OCI-LY3 (cell line): ENCODE measurements at regions not wholly inside any gene's neighbourhood (a gene's known extent, or its start where the extent isn't known, plus 50 kb on each side); places are given as distances from the start of the nearest gene placed in this dataset.
A peak's percentile ranks its signal among the peaks of the same experiment; 100 is the strongest.

Experiments used
- H2AFZ ChIP-seq: fragments of 200-600, 300-600 bp; shearing (Covaris generic); 2 replicates; pipeline ENCODE4 v1.6.0; 2014; ENCODE audit warnings: antibody characterized with exemption, low read depth, low read length
- H3K27ac ChIP-seq: fragments of 200-600, 300-600 bp; sonication (generic); 2 replicates; pipeline ENCODE4 v1.5.1; 2014; ENCODE audit warnings: mild to moderate bottlenecking, low read length, moderate library complexity, mixed read lengths
- H3K27me3 ChIP-seq: fragments of 200-600, 300-600 bp; sonication (generic); 2 replicates; pipeline ENCODE4 v1.6.1; 2014; ENCODE audit warnings: low read depth, low read length, mixed read lengths
- H3K36me3 ChIP-seq: fragments of 200-600, 300-600 bp; sonication (generic); replicated peaks from 2 replicates; pipeline ENCODE3; 2014; ENCODE audit warnings: low read depth, low read length, mixed read lengths
- H3K4me1 ChIP-seq: fragments of 300-600, 200-600 bp; sonication (generic); 2 replicates; pipeline ENCODE4 v1.6.1; 2014; ENCODE audit warnings: low read length, mixed read lengths
- H3K4me2 ChIP-seq: fragments of 200-600, 300-600 bp; sonication (generic); 2 replicates; pipeline ENCODE4 v1.6.1; 2014; ENCODE audit warnings: low read length, mixed read lengths
- H3K4me3 ChIP-seq: fragments of 300-600, 200-600 bp; sonication (generic); 2 replicates; pipeline ENCODE4 v1.5.1; 2014; ENCODE audit warnings: antibody characterized with exemption, mild to moderate bottlenecking, low read length, moderate library complexity
- H3K79me2 ChIP-seq: fragments of 300-600, 200-600 bp; shearing (Covaris generic); 2 replicates; pipeline ENCODE4 v1.6.1; 2014; ENCODE audit warnings: mild to moderate bottlenecking, low read length, mixed read lengths
- H3K9ac ChIP-seq: fragments of 300-600, 200-600 bp; shearing (Covaris generic); 2 replicates; pipeline ENCODE4 v1.6.0; 2014; ENCODE audit warnings: mild to moderate bottlenecking, low read length, moderate library complexity
- H3K9me3 ChIP-seq: fragments of 200-600, 300-600 bp; shearing (Covaris generic); 2 replicates; pipeline ENCODE4 v1.6.1; 2014; ENCODE audit warnings: low read length, mixed read lengths; ENCODE audit not compliant: insufficient read depth
- H4K20me1 ChIP-seq: fragments of 200-600, 300-600 bp; sonication (generic); 2 replicates; pipeline ENCODE4 v1.6.1; 2016; ENCODE audit warnings: low read length, mixed read lengths; ENCODE audit not compliant: insufficient read depth
- EZH2phosphoT487 ChIP-seq: fragments of 200-600 bp; shearing (Covaris generic); IDR thresholded peaks from 2 replicates; pipeline ENCODE4 v1.6.1; 2018; ENCODE audit warnings: antibody characterized with exemption, mixed run types, low read depth
- TF ChIP-seq, protein P1 (sequence below): fragments of 200-600, 300-600 bp; sonication (generic); IDR thresholded peaks from 2 replicates; pipeline ENCODE4 v1.5.1; 2014; ENCODE audit warnings: antibody characterized with exemption, low read length, low read depth

- Histone ChIP-seq H3K79me2 (no peaks in the 10 kb centered on the region), H3K27me3 (no peaks in the 10 kb centered on the region), H3K4me1 (no peaks in the 10 kb centered on the region), H3K4me3 (no peak overlapping the region), H3K27ac (no peak overlapping the region), H4K20me1 (no peaks in the 10 kb centered on the region), H3K9ac (no peak overlapping the region), H3K36me3 (no peaks in the 10 kb centered on the region), H2AFZ (no peak overlapping the region), H3K9me3 (no peaks in the 10 kb centered on the region), H3K4me2 (no peak overlapping the region)
- TF ChIP-seq, protein P1, sequence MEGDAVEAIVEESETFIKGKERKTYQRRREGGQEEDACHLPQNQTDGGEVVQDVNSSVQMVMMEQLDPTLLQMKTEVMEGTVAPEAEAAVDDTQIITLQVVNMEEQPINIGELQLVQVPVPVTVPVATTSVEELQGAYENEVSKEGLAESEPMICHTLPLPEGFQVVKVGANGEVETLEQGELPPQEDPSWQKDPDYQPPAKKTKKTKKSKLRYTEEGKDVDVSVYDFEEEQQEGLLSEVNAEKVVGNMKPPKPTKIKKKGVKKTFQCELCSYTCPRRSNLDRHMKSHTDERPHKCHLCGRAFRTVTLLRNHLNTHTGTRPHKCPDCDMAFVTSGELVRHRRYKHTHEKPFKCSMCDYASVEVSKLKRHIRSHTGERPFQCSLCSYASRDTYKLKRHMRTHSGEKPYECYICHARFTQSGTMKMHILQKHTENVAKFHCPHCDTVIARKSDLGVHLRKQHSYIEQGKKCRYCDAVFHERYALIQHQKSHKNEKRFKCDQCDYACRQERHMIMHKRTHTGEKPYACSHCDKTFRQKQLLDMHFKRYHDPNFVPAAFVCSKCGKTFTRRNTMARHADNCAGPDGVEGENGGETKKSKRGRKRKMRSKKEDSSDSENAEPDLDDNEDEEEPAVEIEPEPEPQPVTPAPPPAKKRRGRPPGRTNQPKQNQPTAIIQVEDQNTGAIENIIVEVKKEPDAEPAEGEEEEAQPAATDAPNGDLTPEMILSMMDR: no peak
- TF ChIP-seq EZH2phosphoT487: no peak
Observed at GRCh38 chr5:66249920-66250319, 105.8 kb downstream of the SREK1 start.

GRCh38 chr5:66252849-66253248 lies 108.7 kb downstream of the SREK1 start:
- Histone ChIP-seq H4K20me1 (no peaks in the 10 kb centered on the region), H3K79me2 (no peaks in the 10 kb centered on the region), H3K27ac (no peak overlapping the region), H3K4me1 (peaks cover 5% of the 10 kb centered on the region; the same call in 1 of the 2 replicates), H3K9ac (no peak overlapping the region), H3K4me3 (no peak overlapping the region), H3K36me3 (no peaks in the 10 kb centered on the region), H2AFZ (no peak overlapping the region), H3K4me2 (no peak overlapping the region), H3K9me3 (no peaks in the 10 kb centered on the region), H3K27me3 (no peaks in the 10 kb centered on the region)
- TF ChIP-seq, protein P1: no peak
- TF ChIP-seq EZH2phosphoT487: no peak

DNA sequence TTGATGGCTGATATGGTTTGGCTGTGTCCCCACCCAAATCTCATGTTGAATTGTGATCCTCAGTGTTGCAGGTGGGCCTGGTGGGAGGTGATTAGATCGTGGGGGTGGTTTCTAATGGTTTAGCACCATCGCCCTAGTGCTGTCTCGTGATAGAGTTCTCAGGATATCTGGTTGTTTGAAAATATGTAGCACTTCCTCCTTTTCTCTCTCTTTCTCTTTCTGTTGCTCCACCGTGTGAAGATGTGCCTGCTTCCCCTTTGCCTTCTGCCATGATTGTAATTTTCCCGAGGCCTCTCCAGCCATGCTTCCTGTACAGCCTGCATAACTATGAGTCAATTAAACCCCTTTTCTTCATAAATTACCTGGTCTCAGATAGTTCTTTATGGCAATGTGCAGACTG lies 111.6 kb downstream of the SREK1 start:
- no peak overlapping the region; the same call in 1 of the 2 replicates for H3K4me2 ChIP-seq
- peak overlapping the region; percentile 46; the same call in 1 of the 2 replicates for H2AFZ ChIP-seq
- H4K20me1 ChIP-seq: no peaks in the 10 kb centered on the region
- H3K9me3 ChIP-seq: no peaks in the 10 kb centered on the region
- H3K27me3 ChIP-seq: no peaks in the 10 kb centered on the region
- no peaks in the 10 kb centered on the region for H3K36me3 ChIP-seq
- no peak overlapping the region for H3K4me3 ChIP-seq
- H3K4me1 ChIP-seq: peaks cover 5% of the 10 kb centered on the region; the same call in 1 of the 2 replicates
- H3K79me2 ChIP-seq: no peaks in the 10 kb centered on the region
- TF ChIP-seq EZH2phosphoT487: no peak
- TF ChIP-seq, protein P1: no peak
- no peak overlapping the region for H3K27ac ChIP-seq
- no peak overlapping the region for H3K9ac ChIP-seq

GRCh38 chr5:66273121-66273520 lies 129.0 kb downstream of the SREK1 start:
- H3K4me3 ChIP-seq: no peak overlapping the region
- no peak overlapping the region for H2AFZ ChIP-seq
- H3K9ac ChIP-seq: no peak overlapping the region
- no peaks in the 10 kb centered on the region for H4K20me1 ChIP-seq
- TF ChIP-seq, protein P1: no peak
- TF ChIP-seq EZH2phosphoT487: no peak
- 0 out of 2 replicates have a peak, but pooled peaks cover 3% of the 10 kb centered on the region for H3K27me3 ChIP-seq
- H3K4me1 ChIP-seq: no peaks in the 10 kb centered on the region
- no peak overlapping the region for H3K4me2 ChIP-seq
- H3K36me3 ChIP-seq: no peaks in the 10 kb centered on the region
- no peaks in the 10 kb centered on the region for H3K79me2 ChIP-seq
- H3K27ac ChIP-seq: no peak overlapping the region
- no peaks in the 10 kb centered on the region for H3K9me3 ChIP-seq
